ENCODE measurements at regions not wholly inside any gene's neighbourhood (a gene's known extent, or its start where the extent isn't known, plus 50 kb on each side); places are given as distances from the start of the nearest gene placed in this dataset.

DNA sequence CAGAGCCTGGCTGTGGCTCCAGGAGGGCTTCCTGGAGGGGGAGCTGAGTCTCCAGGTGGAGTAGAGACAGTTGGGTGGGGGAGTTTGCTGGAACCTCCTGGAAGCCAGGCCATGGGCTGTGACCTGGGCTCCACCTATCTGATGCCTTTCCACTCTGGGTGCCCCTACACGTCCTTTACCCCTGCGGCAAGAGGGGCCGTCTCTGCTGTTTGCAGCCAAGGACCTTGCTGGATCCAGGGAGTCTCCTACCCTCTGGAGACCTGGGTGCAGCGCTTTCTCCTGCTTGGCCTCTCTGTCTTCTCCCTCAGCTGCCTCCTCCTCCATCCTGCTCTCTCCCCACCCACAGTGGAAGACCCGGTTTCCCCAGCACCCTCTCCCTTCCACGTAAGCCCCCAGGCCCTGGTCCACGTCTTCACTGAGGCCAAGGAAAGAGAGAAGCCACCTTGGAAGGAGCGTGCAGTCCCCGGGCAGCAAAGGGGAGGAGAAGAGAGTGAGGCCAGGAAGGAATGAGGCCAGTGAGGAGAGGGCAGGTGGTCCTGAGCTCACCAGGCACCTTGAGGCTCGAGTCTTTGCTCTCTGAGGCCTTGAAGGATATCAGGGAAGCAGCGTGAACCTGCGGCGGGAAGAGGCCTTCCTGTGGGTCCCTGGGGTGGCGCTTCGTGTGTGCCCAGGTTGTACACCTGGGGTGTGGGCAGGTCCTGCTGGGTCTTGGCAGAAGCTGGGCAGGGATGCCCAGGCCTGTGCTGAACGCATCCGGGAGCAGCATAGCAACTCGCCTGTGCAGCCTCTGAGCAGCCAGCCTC, 294.3 kb upstream of the RTL1 start:
- DNase-seq, result no peak

DNA sequence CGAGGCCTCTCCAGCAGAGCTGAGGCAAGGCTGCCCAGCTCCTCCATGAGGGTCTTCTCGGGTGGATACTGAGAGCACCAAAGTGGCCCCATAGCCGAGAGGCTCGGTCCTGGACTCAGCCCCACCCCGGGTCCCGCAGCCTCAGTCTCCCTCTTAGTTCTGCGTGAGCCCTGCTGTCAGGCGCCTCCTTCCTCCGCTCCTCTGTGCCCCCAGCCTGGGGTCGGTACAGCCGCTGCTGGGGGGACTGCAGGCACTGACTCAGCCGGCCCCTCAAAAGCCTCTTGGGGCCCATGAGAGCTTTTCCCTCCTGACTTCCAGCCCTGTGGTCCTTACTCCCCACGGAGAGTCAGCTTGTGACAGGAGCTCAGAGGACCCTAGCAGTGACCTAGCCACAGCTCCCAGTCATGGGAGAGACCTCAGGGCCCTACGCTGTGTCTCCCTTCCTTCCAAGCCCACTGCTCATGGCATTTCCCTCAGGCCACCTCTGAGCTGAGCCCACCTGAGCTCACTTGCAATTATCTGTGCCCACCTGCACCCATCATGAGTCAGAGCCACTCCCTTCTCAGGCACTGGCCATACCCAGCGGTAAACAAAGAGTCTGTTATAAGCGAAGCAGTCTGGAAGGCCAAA, 295.0 kb upstream of the RTL1 start:
- no peak for DNase-seq

DNA sequence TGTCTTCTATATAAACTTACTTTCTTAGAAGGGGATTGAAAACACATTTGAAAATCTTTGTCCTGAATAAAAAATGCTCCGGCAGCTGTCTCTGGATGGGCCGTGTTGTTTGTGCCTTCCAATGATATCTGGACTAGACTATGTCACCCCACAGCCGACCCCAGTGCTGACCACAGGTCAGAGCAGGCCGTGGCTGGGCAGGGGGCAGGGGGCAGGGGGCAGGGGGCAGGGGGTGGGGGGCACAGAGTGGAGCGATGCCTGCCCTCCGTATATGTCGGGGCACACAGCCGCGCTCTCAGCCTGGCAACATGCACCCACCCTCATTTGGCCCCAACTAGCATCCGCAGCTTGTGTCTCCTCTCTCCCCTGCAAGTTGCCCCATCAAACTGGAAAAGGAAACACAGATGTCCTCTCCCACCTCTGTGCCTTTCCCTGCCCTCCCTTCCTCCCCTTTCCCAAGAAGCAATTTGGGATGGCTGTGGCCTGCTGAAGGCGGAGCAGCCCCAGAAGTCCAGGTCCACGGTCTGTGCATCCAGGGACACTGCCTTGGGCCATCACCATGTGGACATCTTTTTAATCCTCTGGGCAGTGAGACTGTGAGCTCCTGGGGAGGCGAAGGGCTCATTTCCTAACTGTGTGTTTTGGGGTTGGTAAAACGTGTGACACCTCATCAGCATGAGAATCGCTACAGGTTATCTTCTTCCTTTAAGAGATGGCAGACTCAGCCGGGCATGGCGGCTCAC, 295.7 kb upstream of the RTL1 start:
- no peak for DNase-seq

DNA sequence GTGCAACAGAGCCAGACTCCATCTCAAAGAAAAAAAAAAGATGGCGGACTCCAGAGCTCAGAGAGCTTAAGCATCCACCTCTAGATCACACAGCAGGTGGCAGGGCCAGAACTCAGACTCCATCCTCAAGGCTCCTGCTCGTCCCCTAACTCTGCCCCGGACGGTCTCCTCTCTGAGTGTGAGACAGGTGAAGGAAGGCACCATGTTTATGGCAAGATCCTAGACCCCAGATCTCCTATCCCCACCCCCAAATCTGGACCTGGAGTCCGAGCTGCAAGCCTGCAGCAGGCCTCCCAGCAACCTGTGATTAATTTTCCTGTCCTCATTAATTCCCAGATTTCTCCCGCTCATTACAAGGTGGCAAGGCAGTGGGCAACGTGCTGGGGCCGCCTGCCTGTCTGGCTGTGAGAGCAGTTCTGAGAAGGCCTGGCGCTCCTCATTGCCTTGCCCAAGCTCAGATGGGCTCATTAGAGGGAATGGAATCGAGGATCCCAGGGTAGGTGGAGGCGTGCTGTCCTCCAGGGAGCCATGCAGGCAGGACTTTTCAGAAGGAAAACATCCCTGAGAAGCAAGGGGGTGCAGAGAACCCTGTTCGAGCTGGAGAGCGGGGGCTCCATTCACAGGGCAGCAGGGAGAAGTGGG, 296.6 kb upstream of the RTL1 start:
- DNase-seq, result no peak

DNA sequence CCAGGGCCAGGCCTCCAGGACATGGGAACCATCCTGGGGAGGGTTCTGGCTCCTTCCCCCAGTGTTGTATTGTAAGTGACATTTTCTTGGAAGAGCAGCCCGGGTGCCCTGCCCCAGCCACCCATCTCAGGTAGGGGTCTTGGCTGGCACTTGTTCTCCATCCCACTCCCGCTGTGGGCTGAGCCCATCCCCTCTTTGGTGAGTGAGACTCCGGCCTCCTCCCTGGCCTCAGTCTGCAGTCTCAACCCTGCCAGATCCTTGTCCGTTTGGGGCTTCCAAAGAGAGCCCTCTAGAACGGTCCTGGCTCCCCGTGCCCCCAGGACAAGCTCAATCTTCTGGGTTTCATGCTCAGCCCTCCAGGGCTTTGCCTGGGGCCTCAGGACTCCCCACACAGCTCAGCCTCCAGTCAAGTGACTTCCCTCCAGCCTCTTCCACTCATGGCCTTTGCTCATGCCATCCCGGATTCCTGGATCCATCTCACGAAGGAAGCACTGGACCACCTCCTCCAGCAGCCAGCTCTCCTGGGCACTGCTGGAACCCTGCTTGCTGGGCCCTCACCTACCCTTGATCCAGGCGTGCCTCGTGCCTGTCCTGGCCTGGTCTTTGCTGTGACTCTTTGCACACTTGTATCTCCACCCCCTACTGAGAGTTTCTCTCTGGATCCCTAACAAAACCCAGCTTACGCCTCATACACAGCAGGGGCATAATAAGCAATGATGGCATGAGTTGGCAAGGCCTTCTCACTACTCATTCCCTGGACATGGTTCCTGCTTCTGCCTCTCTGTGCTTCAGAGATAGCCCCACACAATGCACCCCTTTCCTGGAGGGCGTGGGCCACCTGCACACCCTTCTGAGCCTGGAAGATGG, 297.4 kb upstream of the RTL1 start:
- DNase-seq, result no peak

DNA sequence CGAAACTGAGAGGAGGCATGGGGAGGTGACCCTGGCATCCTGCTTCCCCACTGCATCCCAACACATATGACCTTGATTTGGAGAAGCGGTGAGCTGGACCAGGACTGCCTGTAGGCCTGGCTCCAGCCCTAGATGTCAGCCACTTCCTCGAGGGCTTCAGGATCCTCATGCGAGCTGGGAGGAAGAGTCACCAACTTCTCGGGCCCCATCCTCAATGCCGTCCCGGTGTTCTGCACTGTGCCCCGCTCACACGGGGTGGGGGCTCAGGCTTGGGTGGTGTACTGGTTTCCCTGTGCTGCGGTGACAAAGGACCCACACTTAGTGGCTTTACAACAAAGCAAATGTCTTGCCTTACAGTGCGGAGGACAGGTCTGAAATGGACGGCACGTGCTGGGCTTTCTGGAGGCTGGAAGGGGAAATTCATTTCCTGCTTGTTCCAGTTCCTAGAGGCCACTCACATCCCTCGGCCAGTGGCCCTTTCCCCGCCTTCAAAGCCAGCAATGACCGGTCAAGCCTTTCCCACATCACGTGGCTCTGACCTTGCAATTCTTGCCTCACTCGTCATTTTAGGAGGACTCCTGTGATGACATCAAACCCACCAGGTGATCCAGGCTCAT, 298.1 kb upstream of the RTL1 start:
- no peak for DNase-seq

DNA sequence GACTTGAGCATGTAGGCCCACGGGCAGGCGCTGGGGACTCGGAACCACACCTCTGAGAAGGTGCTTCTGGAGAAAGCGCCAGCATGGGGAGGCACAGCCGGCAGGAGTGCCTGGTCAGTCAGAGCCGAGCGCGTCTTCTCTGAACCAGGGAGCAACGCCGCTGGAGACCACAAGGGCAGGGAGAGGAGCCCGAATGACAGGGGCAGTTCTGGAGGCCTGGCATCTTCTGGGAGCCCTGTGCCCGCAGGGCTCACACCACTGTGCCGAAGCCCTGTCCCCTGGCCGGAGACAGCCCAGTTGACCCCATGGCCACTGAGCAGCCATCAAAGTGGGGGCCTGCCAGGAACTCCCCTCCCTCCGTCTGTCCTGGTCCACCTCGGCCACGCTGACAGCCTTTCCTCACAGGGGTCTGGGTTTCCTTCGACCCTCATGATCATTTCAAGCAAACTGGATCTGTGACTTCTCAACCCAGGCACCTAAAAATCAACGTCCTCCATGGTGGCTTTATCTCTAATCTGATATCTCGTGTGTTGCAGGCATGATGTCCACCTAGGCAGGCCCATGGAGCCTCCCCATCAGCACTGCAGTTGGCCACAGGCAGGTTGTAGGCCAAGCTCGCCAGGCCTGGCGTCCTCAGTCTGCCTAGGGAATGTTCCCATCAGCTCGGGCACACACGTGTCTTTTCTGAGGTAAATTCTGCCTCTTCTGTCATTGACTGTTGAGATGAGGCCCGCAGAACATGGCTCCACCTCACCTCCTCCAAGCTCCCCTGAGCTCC, 299.3 kb upstream of the RTL1 start:
- no peak for DNase-seq

DNA sequence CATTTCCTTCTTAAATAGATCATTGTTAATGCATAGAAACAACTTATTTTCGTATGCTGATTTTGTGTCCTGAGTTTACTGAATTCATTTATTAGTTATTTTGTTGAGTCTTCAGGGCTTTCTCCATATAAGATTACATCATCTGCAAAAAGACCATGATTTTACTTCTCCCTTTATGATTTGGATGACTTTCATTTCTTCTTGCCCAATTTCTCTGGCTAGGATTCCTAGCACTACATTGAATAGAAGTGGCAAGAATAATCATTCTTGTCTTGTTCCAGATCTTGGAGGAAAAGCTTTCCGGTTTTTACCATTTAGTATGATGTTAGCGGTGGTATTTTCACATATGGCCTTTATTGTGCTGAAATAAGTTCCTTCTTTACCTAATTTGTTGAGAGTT, 303.0 kb upstream of the RTL1 start:
- no peak for DNase-seq

DNA sequence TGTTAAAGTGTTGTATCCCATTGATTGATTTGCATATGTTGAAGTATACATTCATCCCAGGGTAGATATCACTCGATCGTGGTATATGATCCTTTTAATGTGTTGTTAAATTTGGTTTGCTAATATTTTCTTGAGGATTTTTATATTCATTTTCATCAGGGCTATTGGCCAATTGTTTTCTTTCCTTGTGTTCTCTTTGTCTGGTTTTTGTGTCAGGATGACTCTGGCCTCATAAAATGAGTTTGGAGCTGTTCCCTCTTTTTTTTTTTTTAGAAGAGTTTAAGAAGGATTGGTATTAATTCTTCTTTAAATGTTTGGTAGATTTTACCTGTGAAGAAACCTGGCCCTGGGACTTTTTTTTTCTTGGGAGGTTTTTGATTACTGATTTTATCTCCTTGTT, 303.5 kb upstream of the RTL1 start:
- DNase-seq, result no peak

DNA sequence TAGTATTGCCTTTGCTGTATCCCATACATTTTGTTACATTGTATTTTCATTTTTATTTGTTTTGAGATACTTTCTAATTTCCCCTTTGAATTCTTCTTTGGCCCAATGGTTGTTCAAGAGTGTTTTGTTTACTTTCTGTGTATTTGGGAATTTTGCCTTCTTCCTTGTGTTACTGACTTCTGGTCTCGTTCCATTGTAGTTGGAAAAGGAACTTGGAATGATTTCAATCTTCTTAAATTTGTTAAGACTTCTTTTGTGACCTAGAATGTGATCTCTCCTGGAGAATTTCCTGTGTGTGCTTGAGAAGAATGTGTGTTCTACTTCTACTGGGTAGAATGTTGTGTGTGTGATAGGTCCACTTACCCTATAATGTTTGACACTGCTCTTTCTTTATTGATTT, 304.4 kb upstream of the RTL1 start:
- DNase-seq, result no peak

DNA sequence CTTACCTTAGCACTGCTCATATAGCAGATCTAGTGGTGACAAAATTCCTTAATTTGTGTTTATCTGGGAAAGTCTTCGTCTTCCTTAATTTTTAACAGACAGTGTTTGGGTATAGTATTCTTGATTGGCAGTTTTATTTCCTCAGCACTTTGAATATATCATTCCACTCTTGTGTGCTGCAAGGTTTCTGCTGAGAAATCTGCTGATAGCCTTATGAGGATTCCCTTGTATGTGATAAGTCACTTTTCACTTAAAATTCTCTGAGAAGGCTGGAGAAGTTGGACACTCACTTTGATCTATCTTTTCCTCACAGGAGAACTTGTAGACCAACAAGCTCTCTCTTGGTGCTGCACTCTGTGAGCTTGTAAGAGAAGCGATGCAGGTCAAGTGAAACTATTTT, 306.1 kb upstream of the RTL1 start:
- DNase-seq, result no peak

DNA sequence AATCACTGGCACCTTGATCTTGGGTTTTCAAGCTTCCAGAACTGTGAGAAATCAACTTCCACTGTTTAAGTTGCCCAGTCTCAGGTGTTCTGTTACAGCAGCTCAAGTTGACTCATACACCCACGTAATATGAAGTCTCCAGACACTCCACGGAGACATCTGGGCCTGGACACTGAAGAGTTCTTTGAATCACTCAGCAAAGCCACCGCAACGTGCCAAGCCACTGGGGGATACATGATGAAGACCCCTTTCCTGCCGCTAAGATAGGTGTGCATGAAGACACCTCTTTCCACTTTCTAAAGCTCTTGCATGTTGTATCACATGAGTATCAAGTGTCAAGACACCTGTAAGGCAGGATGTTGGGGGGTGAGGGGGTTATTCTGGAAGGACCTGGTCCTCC, 311.7 kb upstream of the RTL1 start:
- DNase-seq, result no peak

DNA sequence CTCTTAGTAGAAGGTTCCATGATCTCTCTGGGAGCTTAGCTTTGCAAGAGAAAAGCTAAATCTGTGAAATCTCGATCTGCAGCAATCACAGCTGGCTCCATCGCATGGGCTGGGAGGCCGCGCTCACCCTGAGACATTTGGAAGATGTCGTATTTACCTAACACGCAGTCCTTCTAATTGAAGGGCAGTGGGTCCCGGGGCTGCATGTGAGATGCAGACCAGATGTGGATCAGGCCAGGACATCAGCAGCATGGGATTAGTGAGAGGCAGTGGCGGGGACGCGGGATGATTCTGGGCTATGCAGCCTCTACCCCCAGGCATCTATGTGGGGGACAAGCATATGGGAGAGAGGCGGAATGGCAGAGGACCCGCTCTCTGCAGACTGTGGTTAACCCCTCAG, 312.4 kb upstream of the RTL1 start:
- no peak for DNase-seq

DNA sequence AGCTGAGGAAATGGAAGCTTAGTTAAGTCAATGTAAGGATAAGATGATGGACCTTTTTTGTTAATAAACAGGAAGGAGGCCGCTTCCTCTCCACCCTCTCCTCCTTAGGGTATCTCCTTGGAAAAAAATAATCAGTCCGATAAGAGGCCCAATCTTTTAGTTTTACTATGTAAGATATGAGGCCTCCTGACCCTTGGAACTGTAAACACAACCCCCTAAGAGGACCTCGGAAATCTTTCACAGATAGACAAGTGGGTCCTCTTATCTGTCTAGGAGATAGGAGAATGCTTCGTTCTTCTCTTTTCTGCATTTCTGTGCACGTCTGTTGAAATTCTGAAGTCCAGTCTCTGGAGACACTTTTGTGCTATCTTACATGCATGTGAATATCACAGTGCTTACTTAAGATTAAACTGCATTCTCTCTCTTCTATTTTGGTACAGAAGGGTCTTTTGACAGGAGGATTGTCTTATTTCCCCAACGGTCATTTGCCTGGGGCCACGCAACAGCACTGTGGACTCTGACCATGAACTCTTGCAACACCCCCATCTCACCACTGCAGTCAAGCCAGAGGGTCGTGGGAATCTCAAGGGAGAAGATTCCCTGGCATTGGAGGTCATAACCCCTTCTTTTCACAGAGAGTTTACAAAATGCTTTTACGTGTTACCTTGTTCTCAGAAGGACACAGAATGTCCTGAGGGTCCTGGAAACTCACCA, 313.0 kb upstream of the RTL1 start:
- no peak for DNase-seq

DNA sequence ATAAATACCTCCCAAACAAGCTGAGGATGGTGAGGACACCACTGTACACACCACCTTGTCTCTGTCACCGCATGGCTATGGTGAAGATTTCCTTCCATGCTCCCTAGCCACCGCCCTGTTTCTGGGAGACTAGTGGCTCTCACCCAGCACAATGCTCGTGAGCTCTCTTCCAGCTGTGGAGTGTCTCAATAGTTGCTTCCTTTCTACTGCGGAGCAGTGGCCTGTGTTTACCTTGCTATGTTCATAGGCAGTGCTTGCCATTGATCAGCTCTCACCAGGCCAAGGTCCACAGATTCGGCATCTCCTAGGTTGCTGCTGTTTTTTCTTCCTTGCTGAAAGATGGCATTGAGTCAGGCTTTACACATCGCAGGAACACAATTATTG, 313.6 kb upstream of the RTL1 start:
- no peak for DNase-seq

DNA sequence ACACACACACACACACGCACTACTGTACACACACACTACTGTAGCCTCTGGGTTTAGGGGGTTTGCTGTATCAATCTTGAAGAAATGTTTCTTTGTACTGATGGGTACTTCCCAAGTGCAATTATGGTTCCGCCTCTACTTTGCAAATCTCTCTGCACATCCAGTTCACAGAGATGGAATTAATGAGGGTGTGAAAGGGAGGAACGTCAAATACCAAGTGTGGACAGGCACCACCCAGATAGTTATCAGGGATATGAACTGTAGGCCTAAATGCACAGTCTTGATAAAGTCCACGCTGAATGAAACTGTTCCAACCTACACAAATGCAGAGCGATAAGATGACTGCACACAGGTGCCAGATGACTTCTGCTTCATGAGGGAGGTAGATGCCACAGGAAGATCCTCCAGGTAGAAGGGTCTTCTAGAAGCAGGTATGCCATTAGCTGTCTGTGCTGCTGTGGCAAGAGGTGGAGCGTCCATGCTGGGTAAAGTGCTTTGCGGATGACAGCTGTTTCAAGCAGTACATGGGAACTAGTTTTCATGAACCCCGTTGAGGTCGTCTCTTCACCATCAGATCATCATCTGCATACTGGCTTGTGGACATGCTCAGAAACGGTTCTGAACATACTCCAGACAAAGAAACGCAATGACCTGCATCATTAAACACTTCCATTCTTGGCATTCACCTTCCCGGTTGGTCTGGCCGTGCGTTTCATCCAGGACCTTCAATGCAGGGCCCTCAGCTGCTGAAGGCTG, 314.3 kb upstream of the RTL1 start:
- no peak for DNase-seq

DNA sequence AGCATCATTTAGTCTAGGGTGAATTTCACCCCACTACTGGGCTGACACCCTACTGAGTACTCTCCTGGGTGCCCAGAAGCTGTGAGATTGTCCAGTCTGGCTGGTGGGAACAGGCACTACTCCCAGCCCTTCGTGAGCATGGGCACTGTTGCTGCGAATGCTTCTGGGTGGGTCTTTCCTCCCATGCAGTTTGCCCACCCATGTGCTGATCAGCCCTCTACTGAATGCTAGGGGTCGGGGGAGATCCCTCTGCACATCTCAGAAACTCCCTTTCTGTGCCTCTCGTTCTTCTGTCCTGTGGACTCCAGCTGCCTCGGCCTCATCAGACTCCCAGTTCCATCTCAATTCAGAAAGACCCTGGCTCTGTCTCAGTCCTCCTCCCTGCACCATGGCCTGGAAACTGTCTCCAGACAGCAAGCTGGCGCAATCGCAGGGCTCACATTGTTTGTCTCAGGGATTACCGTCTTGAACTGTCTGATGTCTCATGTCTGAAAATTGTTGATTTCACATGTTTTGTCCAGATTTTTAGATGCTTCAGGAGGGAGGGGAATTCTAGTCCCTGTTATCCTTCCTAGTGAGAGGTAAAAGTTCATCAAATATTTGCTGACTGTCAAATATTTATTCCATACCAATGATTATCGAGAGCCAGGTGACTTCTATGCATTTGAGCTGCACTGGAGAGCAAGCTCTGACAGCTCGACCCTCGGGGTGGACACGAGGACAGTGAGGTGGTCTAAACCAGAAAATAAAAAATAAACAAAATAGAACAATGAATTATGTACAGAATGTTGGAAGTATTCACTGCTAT, 316.6 kb upstream of the RTL1 start:
- DNase-seq, result no peak

DNA sequence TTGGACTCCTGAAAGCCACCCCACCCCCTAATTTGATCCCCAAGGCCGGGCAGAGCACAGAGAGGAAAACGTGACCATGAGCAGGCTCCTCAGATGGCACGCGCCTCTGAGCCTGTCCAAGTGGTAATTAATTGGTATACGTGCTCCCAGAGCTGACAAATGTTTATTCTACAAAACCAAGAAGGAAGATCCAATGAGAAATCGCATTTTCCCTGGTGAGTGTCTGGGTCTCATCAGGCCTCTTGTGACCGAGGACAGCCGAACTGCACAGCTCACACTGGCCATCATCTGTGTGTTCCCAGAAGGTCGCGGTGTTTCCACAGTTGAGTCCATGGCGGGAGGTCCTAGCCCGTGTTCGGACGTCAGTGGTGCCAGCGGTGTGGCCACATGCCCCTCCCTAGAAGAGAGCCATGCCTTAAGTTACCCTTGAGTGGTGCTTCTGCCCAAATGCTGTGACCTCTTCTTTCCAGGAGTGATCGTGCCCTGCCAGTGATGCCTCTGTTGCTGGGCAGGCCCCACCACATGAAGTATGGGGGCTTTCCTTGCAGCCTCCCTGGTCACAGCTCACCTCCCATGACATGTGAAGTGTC, 317.5 kb upstream of the RTL1 start:
- DNase-seq, result no peak

All from SW 1271 (cell line).